Sigmoid colon (tissue), 6 donors: ENCODE measurements at regions not wholly inside any gene's neighbourhood (a gene's known extent, or its start where the extent isn't known, plus 50 kb on each side); places are given as distances from the start of the nearest gene placed in this dataset.
"Not testable (repeated sequence)": the region's sequence is repeated elsewhere in the genome, so short reads cannot be mapped to it uniquely, and the experiment has no call there.

ENCODE experiments used
- DNase-seq: peaks from one replicate; pipeline ENCODE4 v3.0.0-alpha.2; 2019
- H3K27ac ChIP-seq, 4 donors: fragments of 200-600 bp; sonication (generic); one replicate each; pipeline ENCODE4 v1.5.1; 2016 to 2019; ENCODE audit warnings: mild to moderate bottlenecking in 1 of 4
- H3K27me3 ChIP-seq, 3 donors: fragments of 200-600 bp; sonication (generic); one replicate each; pipeline ENCODE4 v1.5.1; 2019; ENCODE audit warnings: mild to moderate bottlenecking in 1 of 3
- H3K36me3 ChIP-seq, 4 donors: fragments of 200-600 bp; sonication (generic); one replicate each; pipeline ENCODE4 v1.5.1; 2016 to 2019
- H3K4me1 ChIP-seq, 4 donors: fragments of 200-600 bp; sonication (generic); one replicate each; pipeline ENCODE4 v1.5.1; 2017 to 2019
- H3K4me3 ChIP-seq, 4 donors: fragments of 200-600 bp; sonication (generic); one replicate each; pipeline ENCODE4 v1.5.1; 2017 to 2019; ENCODE audit warnings: mild to moderate bottlenecking in 2 of 4, moderate library complexity in 1 of 4
- H3K9me3 ChIP-seq, 4 donors: fragments of 200-600 bp in 3 of 4; sonication (generic) in 3 of 4; one replicate each; pipeline versions ENCODE4 v1.5.1 to v1.6.1; 2013 to 2019
- CTCF ChIP-seq, 4 experiments: fragments of 450-650 bp in 3 of 4; fragments of 200-600 bp in 1 of 4; IDR thresholded peaks; one replicate each; pipeline ENCODE4 v1.5.1; 2016 to 2019; ENCODE audit warnings: antibody characterized with exemption in 4 of 4, mild to moderate bottlenecking in 3 of 4, moderate library complexity in 2 of 4
- EP300 ChIP-seq, 4 donors: sonication (generic); formaldehyde crosslinking; IDR thresholded peaks; one replicate each; pipeline ENCODE4 v1.6.1; 2017; ENCODE audit warnings: antibody characterized with exemption in 4 of 4
- POLR2A ChIP-seq, 2 donors: fragments of 450-650 bp; IDR thresholded peaks; one replicate each; pipeline ENCODE4 v1.6.1; 2016; ENCODE audit warnings: antibody characterized with exemption in 2 of 2, mild to moderate bottlenecking in 2 of 2, moderate library complexity in 2 of 2
- POLR2AphosphoS5 ChIP-seq, 4 donors: sonication (generic); formaldehyde crosslinking; IDR thresholded peaks; one replicate each; pipeline ENCODE4 v1.6.1; 2017; ENCODE audit warnings: antibody characterized with exemption in 4 of 4
- WGBS, 2 donors: extraction: QIAGEN DNeasy Blood & Tissue Kit; methylation state at CpG; one replicate each; pipeline ENCODE4 v1.1.7; 2013; 5-methylcytosine and 5-hydroxymethylcytosine counted together
- intact Hi-C: fragments of 100-400 bp; cut with DNase I; formaldehyde crosslinking; loops from one replicate; pipeline ENCODE4 v1.15.1; 2023
- donor health status: healthy with polysubstance abuse.
- donor health status: healthy.

GRCh38 chr5:60535198-60535597, 164.8 kb downstream of the DEPDC1B start:
- no peak for DNase-seq
- Histone ChIP-seq H3K27ac (no peak overlapping the region), H3K4me1 (peaks cover 0 to 14% (median 8%) of the 10 kb centered on the region in 4 donors), H3K36me3 (no peaks in the 10 kb centered on the region), H3K9me3 (no peaks in the 10 kb centered on the region), H3K27me3 (no peaks in the 10 kb centered on the region), H3K4me3 (no peak overlapping the region)
- intact Hi-C loops = no loop called here
- TF ChIP-seq EP300 (IDR thresholded peaks at IDR 0.05) = no peak
- TF ChIP-seq POLR2A (IDR thresholded peaks at IDR 0.05) = no peak
- no peak for TF ChIP-seq POLR2AphosphoS5 (IDR thresholded peaks at IDR 0.05)

GRCh38 chr5:60533789-60534188, 166.2 kb downstream of the DEPDC1B start:
- H3K27ac ChIP-seq = no peak overlapping the region

GRCh38 chr5:60532796-60533195, 167.2 kb downstream of the DEPDC1B start:
- H3K4me1 ChIP-seq = peaks cover 0 to 12% (median 5%) of the 10 kb centered on the region in 4 donors
- intact Hi-C loops = not testable (repeated sequence)

More at GRCh38 chr5:60533789-60534188, 166.2 kb downstream of the DEPDC1B start:
- no peak for DNase-seq
- TF ChIP-seq EP300 (IDR thresholded peaks at IDR 0.05) (no peak), POLR2AphosphoS5 (IDR thresholded peaks at IDR 0.05) (no peak), CTCF (IDR thresholded peaks at IDR 0.05) (no peak), POLR2A (IDR thresholded peaks at IDR 0.05) (no peak)
- Histone ChIP-seq H3K36me3 (no peaks in the 10 kb centered on the region), H3K4me1 (peaks cover 0 to 9% (median under 1%) of the 10 kb centered on the region in 4 donors), H3K27me3 (no peaks in the 10 kb centered on the region), H3K4me3 (no peak overlapping the region), H3K9me3 (no peaks in the 10 kb centered on the region)
- intact Hi-C loops = no loop called here
- 84 to 86% methylated on average over 4 of the region's 4 CpGs for WGBS, 2 donors

GRCh38 chr5:60530144-60530848, 169.7 kb downstream of the DEPDC1B start:
- H3K27ac ChIP-seq = peak overlapping the region in 1 of 4 donors; percentile 15
- H3K9me3 ChIP-seq, intact Hi-C loops, H3K36me3 ChIP-seq, H3K4me3 ChIP-seq, H3K27me3 ChIP-seq, DNase-seq: not testable (repeated sequence)
- peaks cover 0 to 12% (median 5%) of the 10 kb centered on the region in 4 donors for H3K4me1 ChIP-seq
- 91 to 95% methylated on average over 32 of the region's 32 CpGs for WGBS, 2 donors

More at GRCh38 chr5:60532796-60533195, 167.2 kb downstream of the DEPDC1B start:
- not testable (repeated sequence) for H3K36me3 ChIP-seq, H3K9me3 ChIP-seq, H3K27me3 ChIP-seq, H3K27ac ChIP-seq, DNase-seq, H3K4me3 ChIP-seq
- 89 to 91% methylated on average over 5 of the region's 5 CpGs for WGBS, 2 donors

- TF ChIP-seq POLR2AphosphoS5 (IDR thresholded peaks at IDR 0.05) (peak in 1 of 4 donors; percentile 7), EP300 (IDR thresholded peaks at IDR 0.05) (no peak), POLR2A (IDR thresholded peaks at IDR 0.05) (no peak), CTCF (IDR thresholded peaks at IDR 0.05) (no peak)
- no peaks in the 10 kb centered on the region for H3K9me3 ChIP-seq
- H3K27me3 ChIP-seq = no peaks in the 10 kb centered on the region
- H3K4me1 ChIP-seq = peaks cover 0 to 13% (median 6%) of the 10 kb centered on the region in 4 donors
- no peak overlapping the region for H3K4me3 ChIP-seq
- H3K27ac ChIP-seq = peak overlapping the region in 2 of 4 donors; percentile 15 to 18
- no peak for DNase-seq
- 67 to 82% methylated on average over 2 of the region's 2 CpGs for WGBS, 2 donors
- intact Hi-C loops = no loop called here
- H3K36me3 ChIP-seq = no peaks in the 10 kb centered on the region
These were observed 171.0 kb downstream of the DEPDC1B start for GRCh38 chr5:60529001-60529400.

GRCh38 chr5:60527072-60527471, 172.9 kb downstream of the DEPDC1B start:
- H3K9me3 ChIP-seq = no peaks in the 10 kb centered on the region
- H3K4me3 ChIP-seq = no peak overlapping the region
- DNase-seq = no peak
- no peak for TF ChIP-seq EP300 (IDR thresholded peaks at IDR 0.05)
- TF ChIP-seq POLR2AphosphoS5 (IDR thresholded peaks at IDR 0.05) = no peak
- TF ChIP-seq POLR2A (IDR thresholded peaks at IDR 0.05) = no peak
- H3K27ac ChIP-seq = no peak overlapping the region
- 76 to 82% methylated on average over 5 of the region's 5 CpGs for WGBS, 2 donors
- H3K4me1 ChIP-seq = peaks cover 0 to 33% (median 22%) of the 10 kb centered on the region in 4 donors
- no peaks in the 10 kb centered on the region for H3K27me3 ChIP-seq
- intact Hi-C loops = no loop called here
- H3K36me3 ChIP-seq = no peaks in the 10 kb centered on the region
